Ishikawa (cell line): ENCODE measurements at regions not wholly inside any gene's neighbourhood (a gene's known extent, or its start where the extent isn't known, plus 50 kb on each side); places are given as distances from the start of the nearest gene placed in this dataset.

Source experiments
- CEBPB ChIP-seq: IDR thresholded peaks from 2 replicates; pipeline ENCODE4 v1.6.1; 2012
- CREB1 ChIP-seq: IDR thresholded peaks from 2 replicates; pipeline ENCODE4 v1.6.1; 2012; ENCODE audit warnings: low read depth
- EP300 ChIP-seq: IDR thresholded peaks from 2 replicates; pipeline ENCODE4 v1.6.1; 2012; ENCODE audit warnings: borderline replicate concordance
- NFIC ChIP-seq: IDR thresholded peaks from 2 replicates; pipeline ENCODE4 v1.6.1; 2012
- RAD21 ChIP-seq: IDR thresholded peaks from 2 replicates; pipeline ENCODE4 v1.6.1; 2012; ENCODE audit warnings: low read depth
- TAF1 ChIP-seq: IDR thresholded peaks from 2 replicates; pipeline ENCODE4 v1.6.1; 2012; ENCODE audit warnings: low read depth, mild to moderate bottlenecking
- TEAD4 ChIP-seq: IDR thresholded peaks from 2 replicates; pipeline ENCODE4 v1.6.1; 2012
- TF ChIP-seq, protein P1 (sequence below): IDR thresholded peaks from 2 replicates; pipeline ENCODE4 v1.6.1; 2012
- TF ChIP-seq, protein P2 (sequence below): IDR thresholded peaks from 2 replicates; pipeline ENCODE4 v1.6.1; 2012; ENCODE audit warnings: low read depth, mild to moderate bottlenecking
- TF ChIP-seq, protein P3 (sequence below): IDR thresholded peaks from 2 replicates; pipeline ENCODE4 v1.6.1; 2012

DNA sequence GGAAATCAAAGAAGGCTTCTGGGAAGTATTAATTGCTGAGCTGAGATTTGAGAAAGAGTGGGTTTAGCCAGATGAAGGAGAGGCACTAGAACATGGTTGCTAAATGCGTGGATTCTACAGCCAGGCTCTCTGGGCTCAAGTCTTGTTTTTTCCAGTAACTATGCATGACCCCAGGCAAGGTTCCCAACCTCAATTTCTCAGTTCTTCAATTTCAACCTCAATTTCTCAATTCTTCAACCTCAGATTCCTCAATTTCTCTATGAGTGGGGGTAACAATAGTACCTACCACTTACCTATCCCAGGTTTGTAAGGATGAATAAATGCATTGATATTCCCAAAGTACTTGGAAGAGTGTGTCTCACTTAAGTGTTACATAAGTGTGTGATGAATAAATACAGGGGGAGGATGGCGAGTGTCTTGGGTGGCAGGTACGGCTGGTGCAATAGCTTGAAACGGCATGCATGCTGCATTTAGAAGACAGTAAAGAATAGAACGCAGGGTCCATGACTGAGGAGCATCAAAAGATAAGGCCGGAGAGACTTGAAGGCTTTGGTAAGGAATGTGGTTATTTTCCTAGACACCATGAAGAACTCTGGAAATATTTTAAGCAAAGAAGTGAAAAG lies 149.1 kb upstream of the ATP2B1 start:
- TF ChIP-seq TAF1: no peak
- TF ChIP-seq, protein P1, sequence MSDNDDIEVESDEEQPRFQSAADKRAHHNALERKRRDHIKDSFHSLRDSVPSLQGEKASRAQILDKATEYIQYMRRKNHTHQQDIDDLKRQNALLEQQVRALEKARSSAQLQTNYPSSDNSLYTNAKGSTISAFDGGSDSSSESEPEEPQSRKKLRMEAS: no peak
- TF ChIP-seq NFIC: no peak
- no peak for TF ChIP-seq TEAD4
- TF ChIP-seq RAD21: no peak
- TF ChIP-seq, protein P2, sequence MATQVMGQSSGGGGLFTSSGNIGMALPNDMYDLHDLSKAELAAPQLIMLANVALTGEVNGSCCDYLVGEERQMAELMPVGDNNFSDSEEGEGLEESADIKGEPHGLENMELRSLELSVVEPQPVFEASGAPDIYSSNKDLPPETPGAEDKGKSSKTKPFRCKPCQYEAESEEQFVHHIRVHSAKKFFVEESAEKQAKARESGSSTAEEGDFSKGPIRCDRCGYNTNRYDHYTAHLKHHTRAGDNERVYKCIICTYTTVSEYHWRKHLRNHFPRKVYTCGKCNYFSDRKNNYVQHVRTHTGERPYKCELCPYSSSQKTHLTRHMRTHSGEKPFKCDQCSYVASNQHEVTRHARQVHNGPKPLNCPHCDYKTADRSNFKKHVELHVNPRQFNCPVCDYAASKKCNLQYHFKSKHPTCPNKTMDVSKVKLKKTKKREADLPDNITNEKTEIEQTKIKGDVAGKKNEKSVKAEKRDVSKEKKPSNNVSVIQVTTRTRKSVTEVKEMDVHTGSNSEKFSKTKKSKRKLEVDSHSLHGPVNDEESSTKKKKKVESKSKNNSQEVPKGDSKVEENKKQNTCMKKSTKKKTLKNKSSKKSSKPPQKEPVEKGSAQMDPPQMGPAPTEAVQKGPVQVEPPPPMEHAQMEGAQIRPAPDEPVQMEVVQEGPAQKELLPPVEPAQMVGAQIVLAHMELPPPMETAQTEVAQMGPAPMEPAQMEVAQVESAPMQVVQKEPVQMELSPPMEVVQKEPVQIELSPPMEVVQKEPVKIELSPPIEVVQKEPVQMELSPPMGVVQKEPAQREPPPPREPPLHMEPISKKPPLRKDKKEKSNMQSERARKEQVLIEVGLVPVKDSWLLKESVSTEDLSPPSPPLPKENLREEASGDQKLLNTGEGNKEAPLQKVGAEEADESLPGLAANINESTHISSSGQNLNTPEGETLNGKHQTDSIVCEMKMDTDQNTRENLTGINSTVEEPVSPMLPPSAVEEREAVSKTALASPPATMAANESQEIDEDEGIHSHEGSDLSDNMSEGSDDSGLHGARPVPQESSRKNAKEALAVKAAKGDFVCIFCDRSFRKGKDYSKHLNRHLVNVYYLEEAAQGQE: no peak
- TF ChIP-seq CREB1: no peak
- TF ChIP-seq CEBPB: no peak
- TF ChIP-seq, protein P3, sequence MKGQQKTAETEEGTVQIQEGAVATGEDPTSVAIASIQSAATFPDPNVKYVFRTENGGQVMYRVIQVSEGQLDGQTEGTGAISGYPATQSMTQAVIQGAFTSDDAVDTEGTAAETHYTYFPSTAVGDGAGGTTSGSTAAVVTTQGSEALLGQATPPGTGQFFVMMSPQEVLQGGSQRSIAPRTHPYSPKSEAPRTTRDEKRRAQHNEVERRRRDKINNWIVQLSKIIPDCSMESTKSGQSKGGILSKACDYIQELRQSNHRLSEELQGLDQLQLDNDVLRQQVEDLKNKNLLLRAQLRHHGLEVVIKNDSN: no peak
- no peak for TF ChIP-seq EP300
